Prostate gland (tissue), 2 donors: ENCODE measurements at regions not wholly inside any gene's neighbourhood (a gene's known extent, or its start where the extent isn't known, plus 50 kb on each side); places are given as distances from the start of the nearest gene placed in this dataset.

ENCODE experiments used
- DNase-seq: peaks from one replicate; pipeline ENCODE4 v3.0.0-alpha.2; 2019; ENCODE audit warnings: low spot score
- H3K27ac ChIP-seq, 2 donors: fragments of 200-600 bp; sonication (generic); 2 replicates each; pipeline ENCODE4 v1.5.1; 2017 to 2019
- H3K27me3 ChIP-seq: fragments of 200-600 bp; sonication (generic); replicated peaks from 2 replicates; pipeline ENCODE4 v1.5.1; 2019; ENCODE audit not compliant: insufficient read depth
- H3K36me3 ChIP-seq, 2 donors: fragments of 200-600 bp; sonication (generic); 1 replicate in 1 of 2; 2 replicates in 1 of 2; pipeline versions ENCODE4 v1.5.1 to v1.8.1; 2017 to 2019
- H3K4me1 ChIP-seq: fragments of 200-600 bp; sonication (generic); replicated peaks from 2 replicates; pipeline ENCODE4 v1.5.1; 2019
- H3K4me3 ChIP-seq, 2 donors: fragments of 200-600 bp; sonication (generic); 2 replicates each; pipeline ENCODE4 v1.5.1; 2017 to 2019
- H3K9me3 ChIP-seq: fragments of 200-600 bp; sonication (generic); 2 replicates; pipeline ENCODE4 v1.5.1; 2017
- CTCF ChIP-seq, 4 experiments: fragments of 200-600 bp in 2 of 4; fragments of 450-650 bp in 2 of 4; sonication (generic) in 2 of 4; IDR thresholded peaks; 1 replicate in 3 of 4; 2 replicates in 1 of 4; pipeline ENCODE4 v1.5.1; 2016 to 2019; ENCODE audit warnings: antibody characterized with exemption in 4 of 4, mild to moderate bottlenecking in 2 of 4, moderate library complexity in 2 of 4
- POLR2A ChIP-seq: fragments of 450-650 bp; IDR thresholded peaks from one replicate; pipeline ENCODE4 v1.6.1; 2016; ENCODE audit warnings: antibody characterized with exemption, mild to moderate bottlenecking
- POLR2AphosphoS5 ChIP-seq: sonication (generic); formaldehyde crosslinking; IDR thresholded peaks from one replicate; pipeline ENCODE4 v1.6.1; 2017; ENCODE audit warnings: antibody characterized with exemption
- WGBS: methylation state at CpG from one replicate; pipeline ENCODE4 v1.1.5; 2018; 5-methylcytosine and 5-hydroxymethylcytosine counted together
- intact Hi-C: fragments of 100-400 bp; cut with DNase I; formaldehyde crosslinking; loops from one replicate; pipeline ENCODE4 v1.14.2; 2022

- Histone ChIP-seq H3K9me3 (no peaks in the 10 kb centered on the region), H3K36me3 (no peaks in the 10 kb centered on the region), H3K27ac (no peak overlapping the region), H3K4me1 (peaks cover 6% of the 10 kb centered on the region), H3K4me3 (no peak overlapping the region), H3K27me3 (no peaks in the 10 kb centered on the region)
- DNase-seq = no peak
- intact Hi-C loops = no loop called here
- TF ChIP-seq CTCF (IDR thresholded peaks at IDR 0.05) (no peak), POLR2A (no peak), POLR2AphosphoS5 (no peak)
- 82% methylated on average over 7 of the region's 7 CpGs for WGBS
These were observed 63.4 kb upstream of the SLC6A6 start for GRCh38 chr3:14338898-14339458.

- intact Hi-C loops = no loop called here
These were observed 61.3 kb upstream of the SLC6A6 start for GRCh38 chr3:14340960-14341708.

GRCh38 chr3:14343338-14344112, 58.9 kb upstream of the SLC6A6 start:
- no peak for DNase-seq
- H3K4me1 ChIP-seq = no peaks in the 10 kb centered on the region
- no peaks in the 10 kb centered on the region for H3K36me3 ChIP-seq
- H3K9me3 ChIP-seq = no peaks in the 10 kb centered on the region
- 96% methylated on average over 21 of the region's 21 CpGs for WGBS
- TF ChIP-seq POLR2AphosphoS5 (no peak), CTCF (IDR thresholded peaks at IDR 0.05) (no peak), POLR2A (no peak)
- intact Hi-C loops = no loop called here
- H3K27ac ChIP-seq = no peak overlapping the region
- H3K4me3 ChIP-seq = no peak overlapping the region
- H3K27me3 ChIP-seq = no peaks in the 10 kb centered on the region

More at GRCh38 chr3:14340960-14341708, 61.3 kb upstream of the SLC6A6 start:
- Histone ChIP-seq H3K4me3 (no peak overlapping the region), H3K36me3 (no peaks in the 10 kb centered on the region), H3K4me1 (peaks cover 6% of the 10 kb centered on the region), H3K27me3 (no peaks in the 10 kb centered on the region), H3K27ac (no peak overlapping the region), H3K9me3 (no peaks in the 10 kb centered on the region)
- TF ChIP-seq POLR2AphosphoS5 (peak; percentile 69), POLR2A (no peak), CTCF (IDR thresholded peaks at IDR 0.05) (no peak)
- peak; percentile 46 for DNase-seq
- WGBS = 64% methylated on average over 14 of the region's 14 CpGs

- H3K4me1 ChIP-seq = no peaks in the 10 kb centered on the region
- H3K27me3 ChIP-seq = no peaks in the 10 kb centered on the region
- no peak overlapping the region for H3K4me3 ChIP-seq
- no peak for DNase-seq
- 90% methylated on average over 7 of the region's 7 CpGs for WGBS
- H3K9me3 ChIP-seq = no peaks in the 10 kb centered on the region
- intact Hi-C loops = no loop called here
- no peak overlapping the region for H3K27ac ChIP-seq
- no peaks in the 10 kb centered on the region for H3K36me3 ChIP-seq
- no peak for TF ChIP-seq POLR2AphosphoS5
- TF ChIP-seq POLR2A = no peak
- TF ChIP-seq CTCF (IDR thresholded peaks at IDR 0.05) = no peak
These were observed 58.1 kb upstream of the SLC6A6 start for GRCh38 chr3:14344351-14344750.
